Loucy (cell line): ENCODE measurements at regions not wholly inside any gene's neighbourhood (a gene's known extent, or its start where the extent isn't known, plus 50 kb on each side); places are given as distances from the start of the nearest gene placed in this dataset.

ENCODE experiments used
- CTCF ChIP-seq: fragments of 200-600 bp; sonication (generic); conservative IDR thresholded peaks from 2 replicates; pipeline ENCODE4 v1.5.1; 2014; ENCODE audit warnings: mild to moderate bottlenecking, antibody characterized with exemption, low read length
- EZH2phosphoT487 ChIP-seq: fragments of 200-600 bp; IDR thresholded peaks from 2 replicates; pipeline ENCODE4 v1.6.1; 2018; ENCODE audit warnings: antibody characterized with exemption, mild to moderate bottlenecking, moderate library complexity, borderline replicate concordance

GRCh38 chr3:182605882-182606611 lies 187.3 kb upstream of the ATP11B start:
- TF ChIP-seq CTCF (no peak), EZH2phosphoT487 (no peak)
